SH-SY5Y (cell line): ENCODE measurements at regions not wholly inside any gene's neighbourhood (a gene's known extent, or its start where the extent isn't known, plus 50 kb on each side); places are given as distances from the start of the nearest gene placed in this dataset.

Source experiments
- GATA2 ChIP-seq: IDR thresholded peaks from 2 replicates; pipeline ENCODE4 v1.6.1; 2011; ENCODE audit warnings: mild to moderate bottlenecking, low read depth, low read length
- GATA3 ChIP-seq: IDR thresholded peaks from 2 replicates; pipeline ENCODE4 v1.6.1; 2011; ENCODE audit warnings: low read depth, mild to moderate bottlenecking, low read length, moderate library complexity

DNA sequence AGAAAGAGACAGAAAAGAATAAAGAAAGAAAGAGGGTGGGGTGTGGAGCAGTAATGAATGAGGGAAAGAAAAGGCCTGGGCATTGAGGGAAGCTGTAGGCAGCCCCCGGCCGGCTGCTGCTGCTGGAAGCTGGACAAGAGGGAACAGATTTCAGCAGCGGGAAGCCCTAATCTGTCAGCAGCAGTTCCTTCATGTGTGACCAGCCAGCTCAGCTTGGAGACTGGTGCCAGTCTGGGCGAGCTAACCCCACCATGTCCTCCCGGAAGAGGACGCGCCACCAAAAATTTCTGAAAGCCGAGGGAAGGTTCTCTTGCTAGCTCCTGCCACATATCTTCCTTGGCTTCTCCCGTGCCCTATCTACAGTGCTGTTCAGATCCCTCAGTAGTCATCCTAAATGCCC is 236.8 kb downstream of the GRIN2B start:
- TF ChIP-seq GATA2 (no peak), GATA3 (no peak)
